NCI-H1092 (cell line): ENCODE measurements at regions not wholly inside any gene's neighbourhood (a gene's known extent, or its start where the extent isn't known, plus 50 kb on each side); places are given as distances from the start of the nearest gene placed in this dataset.
A peak's percentile ranks its signal among the peaks of the same experiment; 100 is the strongest.

Experiments used
- DNase-seq: peaks from one replicate; lab custom pipeline; 2025; lab: John Stamatoyannopoulos, UW

DNA sequence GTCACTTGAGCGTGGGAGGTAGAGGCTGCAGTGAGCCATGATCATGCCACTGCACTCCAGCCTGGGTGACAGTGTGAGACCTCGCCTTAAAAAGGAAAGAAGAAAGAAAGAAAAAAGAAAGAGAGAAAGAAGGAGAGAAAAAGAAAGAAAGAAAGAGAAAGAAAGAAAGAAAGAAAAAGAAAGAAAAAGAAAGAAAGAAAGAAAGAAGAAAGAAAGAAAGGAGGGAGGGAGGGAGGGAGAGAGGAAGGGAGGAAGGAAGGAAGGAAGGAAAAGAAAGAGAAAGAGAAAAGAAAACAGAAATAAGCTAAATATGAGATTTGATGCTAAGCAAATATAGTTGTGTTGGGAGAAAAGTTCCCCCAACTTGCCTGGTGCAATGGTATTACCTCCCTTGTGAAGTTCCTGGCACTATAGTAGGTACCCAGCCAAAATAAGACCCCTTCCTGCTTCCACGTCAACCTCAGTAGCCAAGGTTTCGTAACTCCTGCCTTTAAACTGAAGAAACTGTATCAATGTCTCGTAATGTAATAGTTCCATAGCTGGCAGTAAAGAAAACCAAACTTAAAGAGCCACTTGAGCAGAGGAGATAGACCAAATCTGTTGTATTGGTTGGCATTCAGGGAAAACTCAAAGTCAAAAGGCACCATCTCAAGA lies 88.1 kb upstream of the HNRNPU start:
- DNase-seq: no peak

DNA sequence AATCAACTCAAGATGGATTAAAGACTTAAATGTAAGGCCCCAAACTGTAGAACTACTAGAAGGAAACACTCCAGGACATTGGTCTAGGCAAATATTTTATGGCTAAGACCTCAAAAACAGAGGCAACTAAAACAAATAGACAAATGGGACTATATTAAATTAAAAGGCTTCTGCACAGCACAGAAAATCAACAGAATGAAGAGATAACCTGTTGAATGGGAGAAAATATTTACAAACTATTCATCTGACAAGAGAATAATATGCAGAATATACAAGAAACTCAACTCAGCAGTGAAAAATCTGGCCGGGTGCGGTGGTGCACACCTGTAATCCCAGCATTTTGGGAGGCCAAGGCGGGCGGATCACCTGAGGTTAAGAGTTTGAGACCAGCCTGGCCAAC lies 84.1 kb upstream of the HNRNPU start:
- no peak for DNase-seq

GRCh38 chr1:244945109-244945671 lies 80.8 kb upstream of the HNRNPU start:
- DNase-seq: no peak

GRCh38 chr1:244941121-244941520 lies 76.8 kb upstream of the HNRNPU start:
- no peak for DNase-seq

- DNase-seq: no peak
These were observed 72.8 kb upstream of the HNRNPU start for GRCh38 chr1:244937099-244937498.

DNA sequence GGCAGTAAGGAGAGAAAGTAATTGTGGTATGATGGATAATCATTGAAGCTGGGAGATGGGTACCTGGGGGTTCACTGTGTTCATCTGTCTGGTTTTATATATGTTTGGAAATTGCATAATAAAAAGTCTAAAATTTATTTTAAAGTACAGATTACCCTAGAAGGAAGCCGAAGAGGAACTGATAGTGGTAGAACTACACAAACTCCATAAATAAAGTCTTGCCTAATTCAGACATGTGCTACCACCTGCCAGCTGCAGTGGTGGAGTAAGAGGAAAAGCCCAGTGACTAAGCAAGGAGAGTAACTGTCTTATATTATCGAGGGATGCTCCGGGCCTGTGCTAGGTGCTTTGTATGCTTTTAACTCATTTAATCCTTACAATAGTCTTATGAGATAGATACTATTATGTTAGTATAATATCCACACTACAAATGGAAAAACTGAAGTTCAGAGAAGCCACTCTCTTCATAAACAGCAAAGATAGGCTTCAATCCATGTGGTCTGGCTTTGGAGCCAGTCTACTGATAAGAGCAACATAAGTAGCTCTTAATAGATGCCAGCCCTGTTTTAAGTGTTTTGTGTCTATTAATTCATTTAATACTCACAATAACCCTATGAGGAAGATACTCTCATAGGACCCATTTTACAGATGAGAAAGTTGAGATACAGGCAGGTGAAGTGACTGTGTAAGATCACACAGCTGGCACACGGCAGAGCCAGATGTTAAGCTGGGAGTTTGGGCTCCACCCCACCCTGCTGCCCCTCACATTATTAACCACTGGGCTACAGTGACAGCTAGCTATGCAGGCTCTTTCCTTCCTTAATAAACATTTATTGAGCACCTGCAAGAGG lies 56.8 kb upstream of the HNRNPU start:
- no peak for DNase-seq

- peak; percentile 38 for DNase-seq
These were observed 55.3 kb upstream of the HNRNPU start for GRCh38 chr1:244919320-244920282.

- DNase-seq: peak; percentile 76
These were observed 54.3 kb upstream of the HNRNPU start for GRCh38 chr1:244918421-244919319.

- DNase-seq: no peak
These were observed 52.8 kb upstream of the HNRNPU start for GRCh38 chr1:244917073-244917670.

- no peak for DNase-seq
These were observed 51.4 kb upstream of the HNRNPU start for GRCh38 chr1:244915736-244916135.

- no peak for DNase-seq
These were observed 50.4 kb upstream of the HNRNPU start for GRCh38 chr1:244914761-244915160.
